Thymus (tissue), 11 donors: ENCODE measurements at regions not wholly inside any gene's neighbourhood (a gene's known extent, or its start where the extent isn't known, plus 50 kb on each side); places are given as distances from the start of the nearest gene placed in this dataset.

Source experiments
- DNase-seq, 9 donors: peaks; one replicate each; pipeline ENCODE4 v3.0.0-alpha.2; 2013; ENCODE audit warnings: low spot score in 9 of 9, low read depth in 6 of 9, missing footprints in 1 of 9
- H3K27ac ChIP-seq, 2 donors: one replicate each; pipeline ENCODE4 v1.5.1; 2013; ENCODE audit warnings: control low read depth in 1 of 2, low read depth in 1 of 2, low read length in 1 of 2, mild to moderate bottlenecking in 1 of 2, moderate library complexity in 1 of 2
- H3K27me3 ChIP-seq, 2 donors: one replicate each; pipeline ENCODE4 v1.5.1; 2013; ENCODE audit warnings: low read length in 1 of 2; ENCODE audit not compliant: control insufficient read depth in 2 of 2, insufficient read depth in 1 of 2
- H3K36me3 ChIP-seq, 2 donors: one replicate each; pipeline ENCODE4 v1.5.1; 2013; ENCODE audit warnings: low read length in 1 of 2, mild to moderate bottlenecking in 1 of 2, moderate library complexity in 1 of 2; ENCODE audit not compliant: control insufficient read depth in 2 of 2, insufficient read depth in 2 of 2
- H3K4me1 ChIP-seq, 2 donors: one replicate each; pipeline ENCODE4 v1.5.1; 2013; ENCODE audit warnings: low read length in 2 of 2; ENCODE audit not compliant: control insufficient read depth in 2 of 2, insufficient read depth in 2 of 2
- H3K4me3 ChIP-seq, 2 donors: one replicate each; pipeline ENCODE4 v1.5.1; 2013; ENCODE audit warnings: low read length in 2 of 2, control low read depth in 1 of 2, mild to moderate bottlenecking in 1 of 2
- H3K9me3 ChIP-seq, 2 donors: one replicate each; pipeline ENCODE4 v1.5.1; 2013; ENCODE audit warnings: low read length in 1 of 2, mild to moderate bottlenecking in 1 of 2; ENCODE audit not compliant: control insufficient read depth in 2 of 2, insufficient read depth in 1 of 2
- WGBS: extraction: QIAGEN DNeasy Blood & Tissue Kit; methylation state at CpG from one replicate; pipeline ENCODE4 v1.1.7; 2013; 5-methylcytosine and 5-hydroxymethylcytosine counted together
- donor health status: healthy.

DNA sequence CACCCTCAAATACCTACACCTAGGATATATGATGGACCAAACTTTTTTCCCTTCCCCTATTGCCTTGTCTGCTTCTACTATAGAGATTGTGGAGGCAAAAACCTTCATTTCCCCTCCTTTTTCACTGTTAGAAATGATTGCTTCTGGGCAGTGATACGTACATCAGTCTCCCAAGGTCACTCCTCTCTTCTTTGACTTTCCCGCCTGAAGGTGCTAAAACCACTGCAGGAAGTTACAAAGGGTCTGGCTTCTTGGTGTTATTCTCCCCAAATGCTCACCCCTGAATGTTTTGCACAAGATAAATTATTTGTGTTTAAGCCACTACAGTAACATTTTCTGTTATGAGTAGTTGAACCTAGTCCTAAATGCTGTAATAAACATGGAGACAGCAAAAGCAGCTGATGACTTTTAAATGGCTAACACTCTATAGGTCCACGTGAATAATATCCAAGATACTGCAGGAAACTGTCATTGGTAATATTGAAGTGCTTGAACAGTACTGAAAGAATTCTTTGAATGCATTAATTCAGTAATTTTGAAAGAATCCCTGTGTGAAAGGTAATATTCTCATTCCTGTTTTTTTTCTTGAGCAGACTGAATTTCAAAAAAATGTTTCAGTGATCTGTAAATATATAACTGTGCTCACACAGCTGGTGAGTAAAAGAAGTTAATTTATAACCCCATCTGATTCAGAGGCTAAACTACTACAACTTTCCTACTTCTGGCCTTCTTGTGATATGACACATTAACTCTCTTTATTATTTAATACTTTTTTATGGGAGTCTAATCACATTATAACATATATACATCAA is 865.1 kb downstream of the EFNB2 start:
- Histone ChIP-seq H3K4me1 (no peaks in the 10 kb centered on the region), H3K9me3 (no peaks in the 10 kb centered on the region), H3K27me3 (no peaks in the 10 kb centered on the region), H3K4me3 (no peak overlapping the region), H3K27ac (no peak overlapping the region), H3K36me3 (no peaks in the 10 kb centered on the region)
- no peak for DNase-seq
- WGBS = 93% methylated on average over 3 of the region's 3 CpGs

DNA sequence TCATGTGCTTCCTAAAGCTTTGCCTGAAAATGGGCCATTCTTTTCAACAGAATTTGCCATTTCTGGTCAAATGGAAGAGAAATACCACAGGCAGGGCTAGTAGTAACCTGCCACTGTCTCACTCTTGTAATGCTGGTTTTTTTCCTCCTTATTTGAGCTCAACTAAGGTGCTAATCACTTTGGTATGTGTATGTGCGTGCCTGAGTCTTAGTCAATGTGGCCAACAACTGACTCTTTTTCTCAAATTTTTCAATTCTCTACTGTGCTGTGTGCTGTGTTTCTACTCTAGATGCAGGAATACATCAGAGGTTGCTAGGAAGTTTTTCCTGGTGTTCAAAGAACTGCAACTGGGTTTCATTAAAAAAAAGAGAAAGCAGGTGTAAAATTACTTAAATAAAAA is 870.2 kb downstream of the EFNB2 start:
- Histone ChIP-seq H3K27me3 (no peaks in the 10 kb centered on the region), H3K4me1 (peaks cover 0 to under 1% of the 10 kb centered on the region in 2 donors), H3K4me3 (no peak overlapping the region), H3K36me3 (no peaks in the 10 kb centered on the region), H3K27ac (no peak overlapping the region), H3K9me3 (no peaks in the 10 kb centered on the region)
- no peak for DNase-seq
- 95% methylated on average over 1 of the region's 1 CpG for WGBS

DNA sequence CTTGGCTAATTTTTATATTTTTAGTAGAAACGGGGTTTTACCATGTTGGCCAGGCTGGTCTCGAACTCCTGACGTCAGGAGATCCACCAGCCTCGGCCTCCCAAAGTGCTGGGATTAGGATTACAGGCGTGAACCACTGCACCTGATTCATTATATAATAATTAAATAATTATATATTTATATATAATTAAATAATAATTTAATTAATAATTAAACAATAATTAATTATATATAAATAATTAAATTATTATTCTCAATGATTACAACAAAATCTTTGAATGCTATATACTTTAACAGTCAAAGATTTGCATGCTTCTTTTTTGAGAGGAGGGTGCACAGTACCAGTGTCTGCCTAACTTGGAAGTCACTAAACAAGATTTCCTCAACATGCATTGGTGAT is 872.3 kb downstream of the EFNB2 start:
- DNase-seq = no peak
- Histone ChIP-seq H3K9me3 (no peaks in the 10 kb centered on the region), H3K27me3 (no peaks in the 10 kb centered on the region), H3K27ac (no peak overlapping the region), H3K4me1 (peaks cover 0 to 3% of the 10 kb centered on the region in 2 donors), H3K36me3 (no peaks in the 10 kb centered on the region), H3K4me3 (no peak overlapping the region)
- 95% methylated on average over 5 of the region's 5 CpGs for WGBS

DNA sequence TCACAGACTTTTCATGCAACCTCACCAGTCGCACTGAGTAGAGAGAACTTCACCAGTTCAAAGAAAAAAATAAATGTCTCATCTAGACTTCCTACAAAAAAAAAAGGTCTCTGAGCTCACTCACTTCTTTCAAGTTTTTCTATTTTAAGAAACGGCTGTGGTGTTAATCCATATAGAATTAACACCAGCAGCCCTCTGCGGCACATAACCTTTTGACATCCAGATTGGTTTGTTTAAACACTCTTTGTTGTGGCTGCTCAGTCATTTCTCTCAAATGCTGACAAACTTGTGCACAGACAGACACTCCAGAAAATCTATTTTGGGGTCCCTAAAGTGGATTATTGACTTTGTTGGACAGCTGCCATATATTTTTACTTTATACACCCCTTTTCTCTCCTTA is 874.9 kb downstream of the EFNB2 start:
- Histone ChIP-seq H3K27ac (no peak overlapping the region), H3K4me1 (peaks cover 0 to 3% of the 10 kb centered on the region in 2 donors), H3K27me3 (no peaks in the 10 kb centered on the region), H3K36me3 (no peaks in the 10 kb centered on the region), H3K9me3 (no peaks in the 10 kb centered on the region), H3K4me3 (no peak overlapping the region)
- WGBS = 87% methylated on average over 3 of the region's 3 CpGs
- DNase-seq = peak in 2 of 9 donors; percentile 14 to 41

DNA sequence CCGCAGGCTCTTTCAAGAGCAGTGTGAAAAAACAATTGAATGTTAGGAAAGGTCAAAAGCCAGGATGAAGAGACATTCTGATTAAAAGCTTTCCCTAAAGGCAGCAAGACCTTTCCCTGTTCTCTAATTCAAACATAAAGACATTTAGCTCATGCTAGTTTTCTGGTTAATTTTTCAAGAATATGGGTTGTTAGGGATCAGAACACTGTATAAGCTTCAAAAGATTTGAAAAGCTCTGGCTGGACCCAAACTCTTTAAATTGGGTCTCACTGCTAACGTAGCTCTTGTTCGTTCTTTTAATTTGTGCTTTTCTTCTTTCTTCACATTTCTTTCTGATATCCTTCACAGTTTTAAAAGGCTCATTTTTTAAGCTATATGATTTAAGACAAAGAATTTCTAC is 877.0 kb downstream of the EFNB2 start:
- Histone ChIP-seq H3K27me3 (no peaks in the 10 kb centered on the region), H3K9me3 (no peaks in the 10 kb centered on the region), H3K4me1 (peaks cover 0 to 3% of the 10 kb centered on the region in 2 donors), H3K4me3 (no peak overlapping the region), H3K36me3 (no peaks in the 10 kb centered on the region), H3K27ac (no peak overlapping the region)
- WGBS = 94% methylated on average over 3 of the region's 3 CpGs
- DNase-seq = no peak

DNA sequence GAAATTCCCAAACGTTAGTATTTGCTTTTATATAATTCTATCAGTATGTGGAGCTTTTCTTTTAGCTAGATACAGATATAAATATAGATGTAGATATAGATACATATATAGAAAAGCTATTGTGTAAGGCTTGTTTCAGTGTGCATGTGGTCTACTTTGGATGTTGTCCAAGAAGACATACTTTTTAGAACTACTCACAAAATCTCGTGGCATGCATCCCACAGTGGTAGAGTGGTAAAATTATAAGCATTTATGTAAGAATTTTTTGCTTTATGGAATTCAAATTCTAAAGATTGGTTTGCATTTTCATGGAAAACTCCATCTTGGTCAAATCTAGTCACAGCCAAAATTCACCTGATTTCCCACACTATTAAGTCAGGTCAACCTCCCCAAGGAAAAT is 880.4 kb downstream of the EFNB2 start:
- Histone ChIP-seq H3K27me3 (no peaks in the 10 kb centered on the region), H3K36me3 (no peaks in the 10 kb centered on the region), H3K27ac (no peak overlapping the region), H3K4me1 (peaks cover 0 to under 1% of the 10 kb centered on the region in 2 donors), H3K4me3 (no peak overlapping the region), H3K9me3 (no peaks in the 10 kb centered on the region)
- 92% methylated on average over 2 of the region's 2 CpGs for WGBS
- DNase-seq = no peak

DNA sequence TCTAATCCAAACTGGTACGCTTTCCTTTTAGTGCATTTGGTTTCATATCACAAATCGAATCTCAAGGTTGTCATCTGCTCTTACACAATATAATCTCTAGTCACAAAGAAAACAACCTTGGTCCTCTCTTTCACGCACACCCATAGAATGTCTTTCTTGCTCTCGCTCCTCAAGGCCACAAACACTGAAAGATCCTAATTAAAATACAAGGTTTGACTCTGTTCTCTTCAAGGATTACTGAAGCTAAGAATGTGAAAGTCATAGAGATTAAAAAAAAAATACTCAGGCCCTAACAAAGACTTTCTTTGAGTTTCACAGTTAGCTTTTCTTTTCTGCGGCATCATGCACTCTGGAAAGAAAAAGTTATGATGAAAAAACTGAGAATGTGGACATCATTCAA is 891.5 kb downstream of the EFNB2 start:
- Histone ChIP-seq H3K27me3 (no peaks in the 10 kb centered on the region), H3K4me3 (no peak overlapping the region), H3K9me3 (peaks cover 0 to 4% of the 10 kb centered on the region in 2 donors), H3K36me3 (no peaks in the 10 kb centered on the region), H3K4me1 (no peaks in the 10 kb centered on the region), H3K27ac (no peak overlapping the region)
- DNase-seq = no peak
- 94% methylated on average over 5 of the region's 5 CpGs for WGBS

DNA sequence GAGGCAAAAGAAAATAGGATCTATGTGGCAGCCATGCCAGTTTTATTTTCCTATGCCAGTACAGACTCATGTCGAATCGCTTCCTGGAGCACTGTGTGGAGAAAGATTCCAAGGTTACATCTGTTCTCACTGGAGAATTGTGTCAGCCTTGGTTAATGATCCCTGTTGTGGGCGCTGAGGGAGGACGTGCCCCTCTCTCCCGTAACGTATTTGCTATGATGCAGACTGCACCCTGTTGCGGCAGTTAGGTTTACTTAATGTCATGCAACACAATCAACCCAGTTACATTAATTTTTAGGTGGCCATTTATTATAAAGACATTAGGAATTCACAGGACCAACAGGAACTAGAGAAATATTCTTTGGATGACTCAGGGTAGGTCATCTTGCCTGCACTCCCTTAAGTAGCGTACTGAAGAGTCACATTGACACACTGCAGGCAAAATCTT is 892.9 kb downstream of the EFNB2 start:
- Histone ChIP-seq H3K4me3 (no peak overlapping the region), H3K27ac (no peak overlapping the region), H3K4me1 (no peaks in the 10 kb centered on the region), H3K9me3 (no peaks in the 10 kb centered on the region), H3K27me3 (no peaks in the 10 kb centered on the region), H3K36me3 (no peaks in the 10 kb centered on the region)
- DNase-seq = no peak
- 97% methylated on average over 8 of the region's 8 CpGs for WGBS

DNA sequence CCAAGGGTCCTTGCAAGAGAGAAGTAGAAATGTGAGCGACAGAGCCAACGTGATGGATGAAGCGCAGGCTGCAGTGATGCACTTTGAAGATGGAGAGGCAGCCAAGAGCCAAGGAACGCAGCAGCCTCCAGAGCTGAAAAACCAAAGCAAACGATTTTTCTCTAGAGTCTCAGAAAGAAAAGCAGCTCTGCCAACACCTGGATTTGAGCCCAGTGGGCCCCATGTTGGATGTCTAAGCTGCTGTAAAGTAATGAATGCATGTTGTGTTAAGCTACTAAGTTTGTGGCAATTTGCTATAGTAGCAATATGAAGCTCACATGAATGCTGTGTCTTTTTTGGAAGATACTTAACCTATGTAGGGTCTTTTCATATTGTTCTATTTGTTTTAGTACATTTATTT is 894.3 kb downstream of the EFNB2 start:
- H3K9me3 ChIP-seq = no peaks in the 10 kb centered on the region
- H3K27ac ChIP-seq = no peak overlapping the region
- 87% methylated on average over 5 of the region's 5 CpGs for WGBS
- H3K27me3 ChIP-seq = no peaks in the 10 kb centered on the region
- no peak for DNase-seq
- no peak overlapping the region for H3K4me3 ChIP-seq
- no peaks in the 10 kb centered on the region for H3K36me3 ChIP-seq
- H3K4me1 ChIP-seq = no peaks in the 10 kb centered on the region
